ENCODE measurements at regions not wholly inside any gene's neighbourhood (a gene's known extent, or its start where the extent isn't known, plus 50 kb on each side); places are given as distances from the start of the nearest gene placed in this dataset.

GRCh38 chr3:17848102-17848501, 105.7 kb upstream of the TBC1D5 start:
- Histone ChIP-seq H3K36me3 (ENCODE audit: control insufficient read depth, insufficient read depth, low read length) (no peaks in the 10 kb centered on the region), H3K4me3 (ENCODE audit: low read length) (no peak overlapping the region), H3K4me1 (ENCODE audit: control insufficient read depth, insufficient read depth, low read length) (no peaks in the 10 kb centered on the region), H3K27me3 (ENCODE audit: control insufficient read depth, insufficient read depth, low read length) (no peaks in the 10 kb centered on the region), H3K9me3 (replicated peaks; ENCODE audit: control insufficient read depth, low read depth, low read length) (no peaks in the 10 kb centered on the region), H3K27ac (ENCODE audit: low read length) (no peak overlapping the region)
- WGBS (ENCODE audit: insufficient coverage) = 56% methylated on average over 2 of the region's 3 CpGs
- no peak for DNase-seq

GRCh38 chr3:17847156-17847555, 104.7 kb upstream of the TBC1D5 start:
- no peak overlapping the region for H3K4me3 ChIP-seq (ENCODE audit: low read length)
- DNase-seq = no peak

GRCh38 chr3:17846466-17846865, 104.0 kb upstream of the TBC1D5 start:
- Histone ChIP-seq H3K9me3 (replicated peaks; ENCODE audit: control insufficient read depth, low read depth, low read length) (no peaks in the 10 kb centered on the region), H3K4me3 (ENCODE audit: low read length) (no peak overlapping the region), H3K4me1 (ENCODE audit: control insufficient read depth, insufficient read depth, low read length) (no peaks in the 10 kb centered on the region), H3K36me3 (ENCODE audit: control insufficient read depth, insufficient read depth, low read length) (no peaks in the 10 kb centered on the region), H3K27me3 (ENCODE audit: control insufficient read depth, insufficient read depth, low read length) (no peaks in the 10 kb centered on the region), H3K27ac (ENCODE audit: low read length) (no peak overlapping the region)
- no peak for DNase-seq
- WGBS (ENCODE audit: insufficient coverage) = 33% methylated on average over 1 of the region's 4 CpGs

More at GRCh38 chr3:17847156-17847555, 104.7 kb upstream of the TBC1D5 start:
- Histone ChIP-seq H3K36me3 (ENCODE audit: control insufficient read depth, insufficient read depth, low read length) (no peaks in the 10 kb centered on the region), H3K27me3 (ENCODE audit: control insufficient read depth, insufficient read depth, low read length) (no peaks in the 10 kb centered on the region), H3K4me1 (ENCODE audit: control insufficient read depth, insufficient read depth, low read length) (no peaks in the 10 kb centered on the region), H3K9me3 (replicated peaks; ENCODE audit: control insufficient read depth, low read depth, low read length) (no peaks in the 10 kb centered on the region), H3K27ac (ENCODE audit: low read length) (no peak overlapping the region)
- 76% methylated on average over 2 of the region's 5 CpGs for WGBS (ENCODE audit: insufficient coverage)

- DNase-seq = no peak
- H3K36me3 ChIP-seq (ENCODE audit: control insufficient read depth, insufficient read depth, low read length) = no peaks in the 10 kb centered on the region
- H3K4me1 ChIP-seq (ENCODE audit: control insufficient read depth, insufficient read depth, low read length) = no peaks in the 10 kb centered on the region
- no peak overlapping the region for H3K27ac ChIP-seq (ENCODE audit: low read length)
- no peak overlapping the region for H3K4me3 ChIP-seq (ENCODE audit: low read length)
- H3K27me3 ChIP-seq (ENCODE audit: control insufficient read depth, insufficient read depth, low read length) = no peaks in the 10 kb centered on the region
- H3K9me3 ChIP-seq (replicated peaks; ENCODE audit: control insufficient read depth, low read depth, low read length) = no peaks in the 10 kb centered on the region
- 100% methylated on average over 1 of the region's 5 CpGs for WGBS (ENCODE audit: insufficient coverage)
Observed at GRCh38 chr3:17845026-17845812, 102.8 kb upstream of the TBC1D5 start.

- Histone ChIP-seq H3K9me3 (replicated peaks; ENCODE audit: control insufficient read depth, low read depth, low read length) (no peaks in the 10 kb centered on the region), H3K27me3 (ENCODE audit: control insufficient read depth, insufficient read depth, low read length) (no peaks in the 10 kb centered on the region), H3K4me3 (ENCODE audit: low read length) (no peak overlapping the region), H3K4me1 (ENCODE audit: control insufficient read depth, insufficient read depth, low read length) (no peaks in the 10 kb centered on the region), H3K36me3 (ENCODE audit: control insufficient read depth, insufficient read depth, low read length) (no peaks in the 10 kb centered on the region), H3K27ac (ENCODE audit: low read length) (no peak overlapping the region)
- WGBS (ENCODE audit: insufficient coverage) = no CpG with 5 or more reads among the region's 3 CpGs
- no peak for DNase-seq
Observed at GRCh38 chr3:17844236-17844635, 101.8 kb upstream of the TBC1D5 start.

GRCh38 chr3:17841190-17841828, 98.9 kb upstream of the TBC1D5 start:
- DNase-seq = peak; percentile 68
- H3K4me1 ChIP-seq (ENCODE audit: control insufficient read depth, insufficient read depth, low read length) = no peaks in the 10 kb centered on the region
- H3K9me3 ChIP-seq (replicated peaks; ENCODE audit: control insufficient read depth, low read depth, low read length) = no peaks in the 10 kb centered on the region
- no peak overlapping the region for H3K27ac ChIP-seq (ENCODE audit: low read length)
- no peaks in the 10 kb centered on the region for H3K27me3 ChIP-seq (ENCODE audit: control insufficient read depth, insufficient read depth, low read length)
- no peaks in the 10 kb centered on the region for H3K36me3 ChIP-seq (ENCODE audit: control insufficient read depth, insufficient read depth, low read length)
- H3K4me3 ChIP-seq (ENCODE audit: low read length) = no peak overlapping the region
- 13% methylated on average over 8 of the region's 9 CpGs for WGBS (ENCODE audit: insufficient coverage)

GRCh38 chr3:17840651-17841050, 98.2 kb upstream of the TBC1D5 start:
- 78% methylated on average over 5 of the region's 5 CpGs for WGBS (ENCODE audit: insufficient coverage)

GRCh38 chr3:17840126-17840525, 97.7 kb upstream of the TBC1D5 start:
- no peak overlapping the region for H3K27ac ChIP-seq (ENCODE audit: low read length)
- H3K4me1 ChIP-seq (ENCODE audit: control insufficient read depth, insufficient read depth, low read length) = no peaks in the 10 kb centered on the region
- H3K4me3 ChIP-seq (ENCODE audit: low read length) = no peak overlapping the region
- H3K9me3 ChIP-seq (replicated peaks; ENCODE audit: control insufficient read depth, low read depth, low read length) = no peaks in the 10 kb centered on the region
- WGBS (ENCODE audit: insufficient coverage) = 80% methylated on average over 4 of the region's 4 CpGs
- no peak for DNase-seq
- no peaks in the 10 kb centered on the region for H3K36me3 ChIP-seq (ENCODE audit: control insufficient read depth, insufficient read depth, low read length)
- H3K27me3 ChIP-seq (ENCODE audit: control insufficient read depth, insufficient read depth, low read length) = no peaks in the 10 kb centered on the region

More at GRCh38 chr3:17840651-17841050, 98.2 kb upstream of the TBC1D5 start:
- Histone ChIP-seq H3K36me3 (ENCODE audit: control insufficient read depth, insufficient read depth, low read length) (no peaks in the 10 kb centered on the region), H3K4me1 (ENCODE audit: control insufficient read depth, insufficient read depth, low read length) (no peaks in the 10 kb centered on the region), H3K4me3 (ENCODE audit: low read length) (no peak overlapping the region), H3K27ac (ENCODE audit: low read length) (no peak overlapping the region), H3K9me3 (replicated peaks; ENCODE audit: control insufficient read depth, low read depth, low read length) (no peaks in the 10 kb centered on the region), H3K27me3 (ENCODE audit: control insufficient read depth, insufficient read depth, low read length) (no peaks in the 10 kb centered on the region)
- no peak for DNase-seq

GRCh38 chr3:17836919-17837318, 94.5 kb upstream of the TBC1D5 start:
- H3K4me1 ChIP-seq (ENCODE audit: control insufficient read depth, insufficient read depth, low read length) = no peaks in the 10 kb centered on the region
- H3K9me3 ChIP-seq (replicated peaks; ENCODE audit: control insufficient read depth, low read depth, low read length) = no peaks in the 10 kb centered on the region
- no peak overlapping the region for H3K27ac ChIP-seq (ENCODE audit: low read length)
- no peaks in the 10 kb centered on the region for H3K36me3 ChIP-seq (ENCODE audit: control insufficient read depth, insufficient read depth, low read length)
- H3K4me3 ChIP-seq (ENCODE audit: low read length) = no peak overlapping the region
- WGBS (ENCODE audit: insufficient coverage) = 33% methylated on average over 3 of the region's 6 CpGs
- H3K27me3 ChIP-seq (ENCODE audit: control insufficient read depth, insufficient read depth, low read length) = no peaks in the 10 kb centered on the region
- peak; percentile 10 for DNase-seq

GRCh38 chr3:17836092-17836491, 93.7 kb upstream of the TBC1D5 start:
- H3K27ac ChIP-seq (ENCODE audit: low read length) = no peak overlapping the region
- no peak overlapping the region for H3K4me3 ChIP-seq (ENCODE audit: low read length)
- no peaks in the 10 kb centered on the region for H3K4me1 ChIP-seq (ENCODE audit: control insufficient read depth, insufficient read depth, low read length)
- H3K27me3 ChIP-seq (ENCODE audit: control insufficient read depth, insufficient read depth, low read length) = no peaks in the 10 kb centered on the region
- DNase-seq = no peak
- H3K9me3 ChIP-seq (replicated peaks; ENCODE audit: control insufficient read depth, low read depth, low read length) = no peaks in the 10 kb centered on the region
- WGBS (ENCODE audit: insufficient coverage) = no CpG with 5 or more reads among the region's 3 CpGs
- no peaks in the 10 kb centered on the region for H3K36me3 ChIP-seq (ENCODE audit: control insufficient read depth, insufficient read depth, low read length)

Data from muscle of leg (tissue), 3 donors.